H1 (cell line): ENCODE measurements at regions not wholly inside any gene's neighbourhood (a gene's known extent, or its start where the extent isn't known, plus 50 kb on each side); places are given as distances from the start of the nearest gene placed in this dataset.

Experiments
- CTCF ChIA-PET: fragments of 300-600 bp; sonication (Branson Sonifier 250); formaldehyde crosslinking; loops from one replicate; lab custom pipeline; 2021; ENCODE audit not compliant: partially characterized antibody; lab: Charles Lee
- POLR2A ChIA-PET: fragments of 300-600 bp; sonication (Branson Sonifier 250); formaldehyde crosslinking; loops from one replicate; lab custom pipeline; 2021; ENCODE audit warnings: inconsistent platforms; ENCODE audit not compliant: partially characterized antibody; lab: Charles Lee
- DNase-seq, 2 experiments: peaks; one replicate each; pipeline versions ENCODE4 v3.0.0 to v3.0.0-alpha.2; 2010 to 2022; ENCODE audit warnings: low spot score in 2 of 2, low read depth in 1 of 2, mixed read lengths in 1 of 2
- FAIRE-seq: peaks from 2 replicates; lab custom pipeline; 2011; peaks lifted over from hg19 to GRCh38; lab: Jason Lieb, UNC
- H2AFZ ChIP-seq: 2 replicates; pipeline ENCODE4 v1.8.1; 2012; ENCODE audit warnings: low read length, inconsistent platforms
- H2AK5ac ChIP-seq: 2 replicates; pipeline ENCODE4 v1.6.1; 2013; ENCODE audit warnings: low read depth, low read length
- H2BK120ac ChIP-seq: replicated peaks from 2 replicates; pipeline ENCODE3; 2013; ENCODE audit warnings: low read depth, low read length, inconsistent platforms
- H2BK12ac ChIP-seq: 2 replicates; pipeline ENCODE4 v1.6.1; 2013; ENCODE audit warnings: low read depth, low read length
- H2BK15ac ChIP-seq: 2 replicates; pipeline ENCODE4 v1.6.1; 2013; ENCODE audit warnings: low read length
- H2BK20ac ChIP-seq: 2 replicates; pipeline ENCODE4 v1.6.1; 2013; ENCODE audit warnings: low read length
- H2BK5ac ChIP-seq: 2 replicates; pipeline ENCODE4 v1.6.1; 2013; ENCODE audit warnings: low read depth, low read length
- H3K14ac ChIP-seq: 2 replicates; pipeline ENCODE4 v1.6.1; 2013; ENCODE audit warnings: inconsistent platforms; ENCODE audit not compliant: insufficient read length
- H3K18ac ChIP-seq: 2 replicates; pipeline ENCODE4 v1.6.1; 2013; ENCODE audit warnings: low read length; ENCODE audit errors: extremely low read depth
- H3K23ac ChIP-seq: 2 replicates; pipeline ENCODE4 v1.6.1; 2013; ENCODE audit warnings: inconsistent platforms; ENCODE audit not compliant: insufficient read length
- H3K23me2 ChIP-seq: 2 replicates; pipeline ENCODE4 v1.6.1; 2013; ENCODE audit warnings: low read depth, low read length
- H3K27ac ChIP-seq: 2 replicates; pipeline ENCODE4 v1.6.1; 2011; ENCODE audit warnings: low read depth, low read length, inconsistent platforms
- H3K27me3 ChIP-seq, 4 experiments: replicated peaks in 1 of 4; 1 replicate in 1 of 4; 2 replicates in 3 of 4; pipeline versions ENCODE4 v1.6.1 to v1.8.1; 2011 to 2013; ENCODE audit warnings: low read length in 3 of 4, mild to moderate bottlenecking in 3 of 4, inconsistent platforms in 2 of 4, mixed read lengths in 2 of 4, moderate library complexity in 1 of 4; ENCODE audit not compliant: control insufficient read depth in 3 of 4, insufficient read depth in 3 of 4; ENCODE audit errors: extremely low read depth in 1 of 4
- H3K36me3 ChIP-seq, 4 experiments: 2 replicates each; pipeline versions ENCODE4 v1.6.1 to v1.8.1; 2011 to 2013; ENCODE audit warnings: mild to moderate bottlenecking in 4 of 4, low read length in 3 of 4, moderate library complexity in 2 of 4, control low read depth in 1 of 4, inconsistent platforms in 1 of 4; ENCODE audit not compliant: insufficient read depth in 4 of 4, control insufficient read depth in 2 of 4
- H3K4ac ChIP-seq: replicated peaks from 2 replicates; pipeline ENCODE3; 2013; ENCODE audit warnings: low read length, low read depth, mixed read lengths, inconsistent platforms; ENCODE audit not compliant: insufficient read length
- H3K4me1 ChIP-seq, 4 experiments: replicated peaks in 1 of 4; 1 replicate in 1 of 4; 2 replicates in 3 of 4; pipeline versions ENCODE4 v1.6.1 to v1.8.1; 2011 to 2013; ENCODE audit warnings: low read length in 3 of 4, inconsistent platforms in 2 of 4, mixed read lengths in 1 of 4; ENCODE audit not compliant: insufficient read depth in 4 of 4, control insufficient read depth in 3 of 4
- H3K4me2 ChIP-seq, 2 experiments: 2 replicates each; pipeline versions ENCODE4 v1.6.1 to v1.8.1; 2011 to 2013; ENCODE audit warnings: low read depth in 2 of 2, low read length in 2 of 2, control low read depth in 1 of 2, inconsistent platforms in 1 of 2, mild to moderate bottlenecking in 1 of 2; ENCODE audit not compliant: insufficient read depth in 1 of 2
- H3K4me3 ChIP-seq, 4 experiments: fragments of 200-600, 300-600 bp in 1 of 4; sonication (generic), shearing (Covaris generic), sonication (Bioruptor Twin) in 1 of 4; 2 replicates each; pipeline versions ENCODE4 v1.5.1 to v1.8.1; 2011 to 2016; ENCODE audit warnings: low read length in 4 of 4, low read depth in 3 of 4, control low read depth in 2 of 4, inconsistent platforms in 2 of 4, mild to moderate bottlenecking in 2 of 4, mixed read lengths in 1 of 4, moderate library complexity in 1 of 4; ENCODE audit not compliant: insufficient read depth in 2 of 4; ENCODE audit errors: extremely low read depth in 1 of 4
- H3K56ac ChIP-seq: replicated peaks from 2 replicates; pipeline ENCODE3; 2013; ENCODE audit warnings: low read depth, mild to moderate bottlenecking, mixed read lengths, low read length, inconsistent platforms; ENCODE audit not compliant: insufficient read length
- H3K79me1 ChIP-seq: 2 replicates; pipeline ENCODE4 v1.6.1; 2013; ENCODE audit warnings: low read depth, low read length, control low read depth
- H3K79me2 ChIP-seq, 2 experiments: 2 replicates each; pipeline versions ENCODE4 v1.6.1 to v1.8.1; 2012 to 2013; ENCODE audit warnings: low read length in 2 of 2, mild to moderate bottlenecking in 2 of 2, inconsistent platforms in 1 of 2; ENCODE audit not compliant: insufficient read depth in 2 of 2, control insufficient read depth in 1 of 2
- H3K9ac ChIP-seq, 4 experiments: replicated peaks in 1 of 4; 1 replicate in 1 of 4; 2 replicates in 3 of 4; pipeline versions ENCODE4 v1.6.1 to v1.8.1; 2011 to 2013; ENCODE audit warnings: low read depth in 3 of 4, low read length in 3 of 4, control low read depth in 2 of 4, mild to moderate bottlenecking in 2 of 4, moderate library complexity in 2 of 4, inconsistent platforms in 1 of 4; ENCODE audit errors: extremely low read depth in 1 of 4
- H3K9me3 ChIP-seq, 2 experiments: 2 replicates each; pipeline versions ENCODE4 v1.6.1 to v1.8.1; 2012 to 2013; ENCODE audit warnings: mild to moderate bottlenecking in 2 of 2, moderate library complexity in 2 of 2, control low read depth in 1 of 2, inconsistent platforms in 1 of 2, low read depth in 1 of 2, low read length in 1 of 2, mixed read lengths in 1 of 2; ENCODE audit not compliant: insufficient read depth in 2 of 2
- H4K20me1 ChIP-seq, 2 experiments: replicated peaks in 1 of 2; 2 replicates each; pipeline versions ENCODE3 to v1.8.1; 2011 to 2013; ENCODE audit warnings: inconsistent platforms in 2 of 2, low read length in 2 of 2, mild to moderate bottlenecking in 1 of 2; ENCODE audit not compliant: insufficient read depth in 2 of 2, control insufficient read depth in 1 of 2
- H4K5ac ChIP-seq: 2 replicates; pipeline ENCODE4 v1.6.1; 2013; ENCODE audit warnings: low read length, low read depth, mixed read lengths, inconsistent platforms; ENCODE audit not compliant: insufficient read length
- H4K8ac ChIP-seq: 2 replicates; pipeline ENCODE4 v1.8.0; 2013; ENCODE audit warnings: mild to moderate bottlenecking, moderate library complexity, low read length, inconsistent platforms; ENCODE audit not compliant: insufficient read depth; ENCODE audit errors: extremely low read depth
- H4K91ac ChIP-seq: replicated peaks from 2 replicates; pipeline ENCODE3; 2013; ENCODE audit warnings: low read length, mixed read lengths, inconsistent platforms; ENCODE audit not compliant: insufficient read length
- ASH2L ChIP-seq: fragments of 200-600, 300-600 bp; sonication (generic); IDR thresholded peaks from one replicate; pipeline ENCODE4 v1.7.1; 2017; ENCODE audit warnings: low read length
- CBX8 ChIP-seq: fragments of 300-800, 300-1000 bp; sonication (generic); IDR thresholded peaks from 2 replicates; pipeline ENCODE4 v1.7.1; 2016; ENCODE audit warnings: low read depth, low read length, borderline replicate concordance
- EZH2 ChIP-seq: fragments of 200-600 bp; sonication (generic); IDR thresholded peaks from 2 replicates; pipeline ENCODE4 v1.7.1; 2012; ENCODE audit warnings: low read depth, mild to moderate bottlenecking, moderate library complexity, low read length, inconsistent platforms; ENCODE audit not compliant: severe bottlenecking
- MAFK ChIP-seq: IDR thresholded peaks from 2 replicates; pipeline ENCODE4 v1.6.1; 2012; ENCODE audit warnings: low read depth, mild to moderate bottlenecking, improper control_type of control experiment, low read length
- PHF8 ChIP-seq: fragments of 200-600 bp; sonication (generic); conservative IDR thresholded peaks from 2 replicates; pipeline ENCODE4 v1.7.1; 2012; ENCODE audit warnings: low read depth, mild to moderate bottlenecking, inconsistent platforms, low read length, moderate library complexity
- POU5F1 ChIP-seq: IDR thresholded peaks from 2 replicates; pipeline ENCODE4 v1.6.1; 2011; ENCODE audit warnings: low read depth, mild to moderate bottlenecking, low read length, moderate library complexity
- SIN3A ChIP-seq, 2 experiments: IDR thresholded peaks in 1 of 2; conservative IDR thresholded peaks in 1 of 2; 2 replicates each; pipeline ENCODE4 v1.6.1; 2011 to 2012; ENCODE audit warnings: low read length in 2 of 2, improper control_type of control experiment in 1 of 2, low read depth in 1 of 2, mild to moderate bottlenecking in 1 of 2
- SRF ChIP-seq: IDR thresholded peaks from 2 replicates; pipeline ENCODE4 v1.6.1; 2011; ENCODE audit warnings: mild to moderate bottlenecking, low read depth, low read length, moderate library complexity
- SUZ12 ChIP-seq: fragments of 200-600 bp; sonication (generic); IDR thresholded peaks from 2 replicates; pipeline ENCODE4 v1.6.1; 2012; ENCODE audit warnings: mild to moderate bottlenecking, inconsistent platforms, low read length, moderate library complexity, mixed read lengths
- TCF12 ChIP-seq: IDR thresholded peaks from 2 replicates; pipeline ENCODE4 v1.6.1; 2011; ENCODE audit warnings: low read depth, mild to moderate bottlenecking, low read length
- WGBS, 2 experiments: shearing (Covaris generic) in 1 of 2; methylation state at CpG; one replicate each; pipeline versions ENCODE4 v1.1.6 to v1.1.7; 2013 to 2015; ENCODE audit warnings: low lambda C conversion rate in 2 of 2, mixed read lengths in 2 of 2, inconsistent platforms in 1 of 2, low coverage in 1 of 2, missing lambda C conversion rate in 1 of 2; ENCODE audit not compliant: insufficient replicate concordance in 2 of 2, insufficient coverage in 1 of 2, insufficient read length in 1 of 2; ENCODE audit errors: extremely low coverage in 1 of 2, missing lambda C conversion rate in 1 of 2; 5-methylcytosine and 5-hydroxymethylcytosine counted together
- TF ChIP-seq, protein P1 (sequence below): IDR thresholded peaks from 2 replicates; pipeline ENCODE4 v1.6.1; 2011; ENCODE audit warnings: low read length, improper control_type of control experiment
- TF ChIP-seq, protein P2 (sequence below): IDR thresholded peaks from 2 replicates; pipeline ENCODE4 v1.6.1; 2012; ENCODE audit warnings: low read length, inconsistent platforms

DNA sequence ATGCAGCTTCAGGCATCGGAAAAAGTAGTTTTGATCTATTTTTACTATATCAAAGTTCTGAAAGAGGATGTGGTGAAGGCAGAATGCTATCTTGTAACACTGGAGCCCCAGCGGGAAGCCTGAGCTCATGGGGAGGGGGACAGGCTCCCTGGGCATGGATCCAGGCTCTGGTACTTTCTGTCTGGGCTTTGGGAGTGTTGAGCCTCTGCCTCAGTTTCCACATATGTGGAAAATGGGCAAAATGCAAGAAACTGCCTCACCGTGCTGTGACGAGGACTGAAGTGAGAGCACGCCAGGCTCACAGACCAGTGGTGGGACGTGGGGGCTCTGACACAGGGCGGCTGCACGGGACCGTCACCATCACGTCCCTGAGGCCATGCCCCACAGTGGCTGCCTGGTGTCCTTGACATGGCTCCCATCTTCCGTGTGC, 182.9 kb upstream of the SHH start:
- 90% methylated on average over 11 of the region's 11 CpGs; no CpG with 5 or more reads in 1 of the 2 experiments for WGBS, 2 experiments
- no peaks in the 10 kb centered on the region for H3K79me1 ChIP-seq
- ChIA-PET POLR2A (no interaction called here), CTCF (interaction anchor here (0.9 kb wide), 1 partner anchor 88 kb away, joined by 4 read pairs; no protein-coding TSS in a partner anchor)
- no peak overlapping the region for H4K5ac ChIP-seq
- no peak overlapping the region for H4K8ac ChIP-seq
- no peak overlapping the region for H2BK15ac ChIP-seq
- no peaks in the 10 kb centered on the region for H3K79me2 ChIP-seq
- H3K18ac ChIP-seq: no peak overlapping the region
- no peak overlapping the region for H3K27ac ChIP-seq
- peaks cover 3 to 7% of the 10 kb centered on the region in 2 experiments; a peak in 2 of 4 replicates for H3K9me3 ChIP-seq
- H2BK12ac ChIP-seq: no peak overlapping the region
- no peak overlapping the region for H2BK20ac ChIP-seq
- no peak overlapping the region for H3K56ac ChIP-seq
- no peak overlapping the region for H2BK120ac ChIP-seq
- H3K27me3 ChIP-seq: no peaks in the 10 kb centered on the region
- no peak overlapping the region for H2AFZ ChIP-seq
- no peak overlapping the region for H3K4ac ChIP-seq
- H3K9ac ChIP-seq: no peak overlapping the region
- H2AK5ac ChIP-seq: no peak overlapping the region
- DNase-seq (no peak), FAIRE-seq (no peak)
- no peak for TF ChIP-seq MAFK
- TF ChIP-seq TCF12: no peak
- TF ChIP-seq PHF8: no peak
- TF ChIP-seq SRF: no peak
- TF ChIP-seq, protein P1, sequence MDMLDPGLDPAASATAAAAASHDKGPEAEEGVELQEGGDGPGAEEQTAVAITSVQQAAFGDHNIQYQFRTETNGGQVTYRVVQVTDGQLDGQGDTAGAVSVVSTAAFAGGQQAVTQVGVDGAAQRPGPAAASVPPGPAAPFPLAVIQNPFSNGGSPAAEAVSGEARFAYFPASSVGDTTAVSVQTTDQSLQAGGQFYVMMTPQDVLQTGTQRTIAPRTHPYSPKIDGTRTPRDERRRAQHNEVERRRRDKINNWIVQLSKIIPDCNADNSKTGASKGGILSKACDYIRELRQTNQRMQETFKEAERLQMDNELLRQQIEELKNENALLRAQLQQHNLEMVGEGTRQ: no peak
- TF ChIP-seq EZH2: no peak
- TF ChIP-seq SUZ12: no peak
- TF ChIP-seq, protein P2, sequence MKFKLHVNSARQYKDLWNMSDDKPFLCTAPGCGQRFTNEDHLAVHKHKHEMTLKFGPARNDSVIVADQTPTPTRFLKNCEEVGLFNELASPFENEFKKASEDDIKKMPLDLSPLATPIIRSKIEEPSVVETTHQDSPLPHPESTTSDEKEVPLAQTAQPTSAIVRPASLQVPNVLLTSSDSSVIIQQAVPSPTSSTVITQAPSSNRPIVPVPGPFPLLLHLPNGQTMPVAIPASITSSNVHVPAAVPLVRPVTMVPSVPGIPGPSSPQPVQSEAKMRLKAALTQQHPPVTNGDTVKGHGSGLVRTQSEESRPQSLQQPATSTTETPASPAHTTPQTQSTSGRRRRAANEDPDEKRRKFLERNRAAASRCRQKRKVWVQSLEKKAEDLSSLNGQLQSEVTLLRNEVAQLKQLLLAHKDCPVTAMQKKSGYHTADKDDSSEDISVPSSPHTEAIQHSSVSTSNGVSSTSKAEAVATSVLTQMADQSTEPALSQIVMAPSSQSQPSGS: no peak
- TF ChIP-seq CBX8: no peak
- no peak for TF ChIP-seq SIN3A (conservative IDR thresholded peaks at IDR 0.05 in 1 of 2, IDR thresholded peaks at IDR 0.05 in 1 of 2; ENCODE audit: low read depth in 1 of 2, low read length in 2 of 2)
- no peak for TF ChIP-seq POU5F1
- TF ChIP-seq ASH2L: no peak
- no peaks in the 10 kb centered on the region for H3K4me1 ChIP-seq
- no peaks in the 10 kb centered on the region for H4K20me1 ChIP-seq
- no peaks in the 10 kb centered on the region for H3K36me3 ChIP-seq
- H4K91ac ChIP-seq: no peak overlapping the region
- no peak overlapping the region for H3K23ac ChIP-seq
- H3K4me2 ChIP-seq: no peak overlapping the region
- H2BK5ac ChIP-seq: no peak overlapping the region
- H3K23me2 ChIP-seq: no peaks in the 10 kb centered on the region
- no peak overlapping the region for H3K14ac ChIP-seq
- no peak overlapping the region for H3K4me3 ChIP-seq
